GM10248 (cell line): ENCODE measurements at regions not wholly inside any gene's neighbourhood (a gene's known extent, or its start where the extent isn't known, plus 50 kb on each side); places are given as distances from the start of the nearest gene placed in this dataset.

ENCODE experiments used
- CTCF ChIA-PET: fragments of 300-600 bp; sonication (Branson Sonifier 250); formaldehyde crosslinking; extraction: SDS; loops from one replicate; lab custom pipeline; 2021; ENCODE audit warnings: antibody characterized with exemption; lab: Yijun Ruan, JAX
- POLR2A ChIA-PET: fragments of 350-650 bp; sonication (Branson Sonifier 250); formaldehyde crosslinking; extraction: SDS; loops from one replicate; lab custom pipeline; 2020; ENCODE audit warnings: antibody characterized with exemption; lab: Yijun Ruan, JAX
- DNase-seq: peaks from one replicate; pipeline ENCODE4 v3.0.0; 2012; ENCODE audit errors: extremely low spot score
- CTCF ChIP-seq: IDR thresholded peaks from 2 replicates; pipeline ENCODE4 v1.5.1; 2012; ENCODE audit warnings: mild to moderate bottlenecking, low read depth; ENCODE audit errors: extremely low read depth, missing control alignments, control extremely low read depth

GRCh38 chr10:25113191-25114035 is 61.4 kb upstream of the GPR158 start:
- CTCF ChIA-PET, result interaction anchor here (0.7 to 3.5 kb wide), 21 partner anchors 10 to 466 kb away, joined by 3 to 22 read pairs (median 4); no protein-coding TSS in a partner anchor
- POLR2A ChIA-PET, result no interaction called here
- peak; percentile 61 for DNase-seq
- peak; percentile 80 for TF ChIP-seq CTCF

GRCh38 chr10:25114036-25114411 is 60.8 kb upstream of the GPR158 start:
- POLR2A ChIA-PET, result no interaction called here

DNA sequence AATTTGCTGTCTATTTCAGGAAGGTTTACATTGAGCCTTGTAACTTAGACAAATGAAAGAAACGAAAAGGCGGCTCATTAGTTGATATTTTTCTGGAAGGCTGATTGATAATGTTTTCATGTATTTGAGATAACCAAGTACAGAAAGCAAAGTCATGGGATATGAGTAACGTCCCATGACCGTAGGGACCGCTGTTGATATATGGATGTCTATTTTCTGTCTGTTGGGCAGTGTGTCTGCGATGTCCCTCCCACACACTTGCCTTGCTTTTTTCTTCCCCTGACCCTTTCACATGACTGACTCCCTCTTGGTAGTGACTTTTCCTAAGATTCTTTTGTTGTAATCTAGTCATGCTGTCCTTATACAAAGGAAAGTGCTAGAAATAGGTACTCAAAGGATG is 57.0 kb upstream of the GPR158 start:
- POLR2A ChIA-PET, result no interaction called here
- CTCF ChIA-PET, result no interaction called here
- TF ChIP-seq CTCF, result no peak

More at GRCh38 chr10:25114036-25114411, 60.8 kb upstream of the GPR158 start:
- TF ChIP-seq CTCF, result no peak
- no peak for DNase-seq
- CTCF ChIA-PET, result interaction anchor here (0.7 to 3.5 kb wide), 13 partner anchors 10 to 125 kb away, joined by 3 to 22 read pairs (median 7); no protein-coding TSS in a partner anchor

GRCh38 chr10:25120188-25120587 is 54.6 kb upstream of the GPR158 start:
- DNase-seq, result no peak
- POLR2A ChIA-PET, result no interaction called here
- CTCF ChIA-PET, result no interaction called here
- TF ChIP-seq CTCF, result no peak

More for the DNA sequence above, 57.0 kb upstream of the GPR158 start:
- no peak for DNase-seq
